HL-60 (cell line): ENCODE measurements at regions not wholly inside any gene's neighbourhood (a gene's known extent, or its start where the extent isn't known, plus 50 kb on each side); places are given as distances from the start of the nearest gene placed in this dataset.

ENCODE experiments used
- DNase-seq, 2 experiments: peaks; one replicate each; pipeline ENCODE4 v3.0.0-alpha.2; 2010 to 2020; ENCODE audit warnings: low read depth in 1 of 2, low spot score in 1 of 2
- H3K27ac ChIP-seq: fragments of 250-450 bp; sonication (Bioruptor Pico); replicated peaks from 2 replicates; pipeline ENCODE4 v1.5.1; 2020; ENCODE audit warnings: mild to moderate bottlenecking, moderate library complexity
- H3K27me3 ChIP-seq: fragments of 250-450 bp; sonication (Bioruptor Pico); 2 replicates; pipeline ENCODE4 v1.5.1; 2021; ENCODE audit warnings: mild to moderate bottlenecking, moderate library complexity; ENCODE audit not compliant: insufficient read depth, poor library complexity, severe bottlenecking
- H3K4me3 ChIP-seq: replicated peaks from 2 replicates; pipeline ENCODE4 v1.5.1; 2011; ENCODE audit warnings: mild to moderate bottlenecking, control low read depth, low read length; ENCODE audit not compliant: insufficient read depth
- CTCF ChIP-seq: IDR thresholded peaks from one replicate; pipeline ENCODE4 v1.5.1; 2011; ENCODE audit warnings: low read length, control low read depth, inconsistent platforms; ENCODE audit not compliant: insufficient read depth
- GABPA ChIP-seq: IDR thresholded peaks from 2 replicates; pipeline ENCODE4 v1.6.1; 2012; ENCODE audit warnings: low read depth
- POLR2AphosphoS5 ChIP-seq: IDR thresholded peaks from 2 replicates; pipeline ENCODE4 v1.6.1; 2012; ENCODE audit warnings: low read depth
- REST ChIP-seq: IDR thresholded peaks from 2 replicates; pipeline ENCODE4 v1.6.1; 2012; ENCODE audit warnings: low read depth; ENCODE audit not compliant: insufficient replicate concordance
- SPI1 ChIP-seq: IDR thresholded peaks from 2 replicates; pipeline ENCODE4 v1.6.1; 2012; ENCODE audit warnings: low read depth, mild to moderate bottlenecking, borderline replicate concordance

- DNase-seq, result no peak
- Histone ChIP-seq H3K27ac (no peak overlapping the region), H3K4me3 (no peak overlapping the region), H3K27me3 (no peaks in the 10 kb centered on the region)
- TF ChIP-seq REST (no peak), CTCF (no peak), POLR2AphosphoS5 (no peak), SPI1 (no peak), GABPA (no peak)
These were observed 140.9 kb downstream of the MIS18A start for GRCh38 chr21:32137931-32138330.

- Histone ChIP-seq H3K4me3 (no peak overlapping the region), H3K27ac (no peak overlapping the region), H3K27me3 (no peaks in the 10 kb centered on the region)
- TF ChIP-seq SPI1 (no peak), CTCF (no peak), POLR2AphosphoS5 (no peak), GABPA (no peak), REST (no peak)
- DNase-seq, result no peak
These were observed 141.6 kb downstream of the MIS18A start for GRCh38 chr21:32137266-32137665.

- TF ChIP-seq GABPA, result no peak
- TF ChIP-seq REST, result no peak
- TF ChIP-seq CTCF, result no peak
- no peak for TF ChIP-seq POLR2AphosphoS5
- no peak for TF ChIP-seq SPI1
- H3K27ac ChIP-seq, result no peak overlapping the region
- DNase-seq, result no peak
- H3K27me3 ChIP-seq, result no peaks in the 10 kb centered on the region
- H3K4me3 ChIP-seq, result no peak overlapping the region
These were observed 142.3 kb downstream of the MIS18A start for GRCh38 chr21:32136546-32136945.
